Coronary artery (tissue), 2 donors: ENCODE measurements at regions not wholly inside any gene's neighbourhood (a gene's known extent, or its start where the extent isn't known, plus 50 kb on each side); places are given as distances from the start of the nearest gene placed in this dataset.

Experiments
- DNase-seq: peaks from one replicate; pipeline ENCODE4 v3.0.0-alpha.2; 2017; ENCODE audit warnings: low spot score
- H3K27ac ChIP-seq, 2 donors: fragments of 200-600 bp; sonication (generic); one replicate each; pipeline ENCODE4 v1.5.1; 2016 to 2019
- H3K4me3 ChIP-seq: fragments of 200-600 bp; sonication (generic); 2 replicates; pipeline ENCODE4 v1.5.1; 2016; ENCODE audit warnings: mild to moderate bottlenecking, moderate library complexity
- CTCF ChIP-seq: fragments of 200-600 bp; sonication (generic); IDR thresholded peaks from one replicate; pipeline ENCODE4 v1.5.1; 2019; ENCODE audit warnings: antibody characterized with exemption

DNA sequence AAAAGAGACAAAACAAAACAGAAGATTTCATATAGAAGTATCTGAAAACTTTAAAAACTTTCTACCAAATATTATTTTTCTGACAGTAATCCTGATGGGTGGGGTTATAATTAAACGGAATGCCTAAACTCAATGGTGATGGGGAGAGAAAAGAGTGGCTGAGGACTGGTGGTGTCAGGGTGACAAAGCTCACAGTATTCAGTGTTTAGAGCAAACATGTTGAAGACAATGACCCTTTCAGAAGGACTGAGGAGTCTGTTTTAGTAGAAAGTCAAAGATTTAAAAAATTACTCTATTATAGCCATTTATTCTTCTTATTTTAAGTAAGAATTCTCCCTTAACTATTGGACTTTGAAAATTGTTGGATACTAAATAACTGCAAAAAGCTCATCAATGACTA is 1144.0 kb downstream of the TAF11L14 start:
- Histone ChIP-seq H3K27ac (no peak overlapping the region), H3K4me3 (no peak overlapping the region)
- no peak for DNase-seq
- TF ChIP-seq CTCF, result no peak

DNA sequence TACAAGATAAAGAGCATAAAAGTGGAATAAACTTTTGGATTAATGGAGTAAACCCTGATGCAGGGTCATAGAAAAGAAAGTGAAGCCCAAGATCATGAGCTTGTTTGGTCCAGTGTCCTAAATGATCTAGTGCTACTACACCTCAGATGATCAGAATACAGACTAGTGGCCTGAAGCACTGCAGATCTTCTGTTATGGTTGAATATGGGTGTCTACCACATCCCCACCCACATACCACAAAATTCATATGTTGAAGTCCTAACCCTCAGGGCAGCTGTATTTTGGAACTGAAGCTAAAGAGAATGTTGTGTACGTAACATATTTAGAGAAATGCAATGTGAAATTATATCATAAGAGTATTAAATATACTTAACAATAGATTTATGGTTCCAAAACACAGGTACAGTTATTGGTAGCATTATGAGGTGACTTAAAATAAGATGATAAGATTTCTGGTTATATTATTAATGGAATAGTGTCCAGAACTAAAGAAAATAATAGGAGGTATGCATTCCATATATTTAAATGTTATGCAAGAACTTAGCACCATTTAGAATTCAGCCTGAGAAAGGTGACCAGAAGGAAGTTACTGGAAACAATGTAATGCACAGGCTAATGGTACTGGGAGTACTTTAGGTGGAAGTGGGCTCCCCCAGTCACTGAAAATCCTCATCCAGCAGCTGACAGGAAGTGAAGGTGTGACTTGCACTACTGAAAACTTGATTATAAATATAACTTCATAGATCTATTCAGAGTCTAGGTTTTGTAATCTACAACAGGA is 1155.1 kb downstream of the TAF11L14 start:
- Histone ChIP-seq H3K4me3 (no peak overlapping the region), H3K27ac (no peak overlapping the region)
- TF ChIP-seq CTCF, result no peak
- no peak for DNase-seq

DNA sequence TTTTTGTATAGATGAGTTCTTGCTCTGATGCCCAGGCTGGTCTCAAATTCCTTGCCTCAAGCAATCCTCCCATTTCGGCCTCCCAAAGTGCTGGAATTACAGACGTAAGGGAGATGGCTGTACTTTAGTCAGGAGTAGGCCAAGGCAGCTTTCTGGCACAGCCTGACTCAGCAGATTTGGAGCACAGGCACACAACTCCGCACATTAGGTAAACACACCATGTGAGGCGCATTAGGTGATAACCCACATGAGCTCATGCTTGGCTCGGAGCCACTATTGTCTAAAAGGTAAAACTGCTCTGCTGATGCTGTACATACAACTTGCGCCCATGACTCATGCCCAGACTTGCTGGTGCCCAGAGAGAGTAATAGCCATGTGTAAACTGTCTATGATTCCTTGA is 1157.9 kb downstream of the TAF11L14 start:
- TF ChIP-seq CTCF, result no peak
- Histone ChIP-seq H3K4me3 (no peak overlapping the region), H3K27ac (no peak overlapping the region)
- no peak for DNase-seq

- Histone ChIP-seq H3K4me3 (no peak overlapping the region), H3K27ac (no peak overlapping the region)
- TF ChIP-seq CTCF, result no peak
- no peak for DNase-seq
Observed at GRCh38 chr5:18797222-18797621, 1163.0 kb downstream of the TAF11L14 start.

- Histone ChIP-seq H3K4me3 (no peak overlapping the region), H3K27ac (no peak overlapping the region)
- DNase-seq, result no peak
- TF ChIP-seq CTCF, result no peak
Observed at GRCh38 chr5:18798058-18798457, 1163.8 kb downstream of the TAF11L14 start.

DNA sequence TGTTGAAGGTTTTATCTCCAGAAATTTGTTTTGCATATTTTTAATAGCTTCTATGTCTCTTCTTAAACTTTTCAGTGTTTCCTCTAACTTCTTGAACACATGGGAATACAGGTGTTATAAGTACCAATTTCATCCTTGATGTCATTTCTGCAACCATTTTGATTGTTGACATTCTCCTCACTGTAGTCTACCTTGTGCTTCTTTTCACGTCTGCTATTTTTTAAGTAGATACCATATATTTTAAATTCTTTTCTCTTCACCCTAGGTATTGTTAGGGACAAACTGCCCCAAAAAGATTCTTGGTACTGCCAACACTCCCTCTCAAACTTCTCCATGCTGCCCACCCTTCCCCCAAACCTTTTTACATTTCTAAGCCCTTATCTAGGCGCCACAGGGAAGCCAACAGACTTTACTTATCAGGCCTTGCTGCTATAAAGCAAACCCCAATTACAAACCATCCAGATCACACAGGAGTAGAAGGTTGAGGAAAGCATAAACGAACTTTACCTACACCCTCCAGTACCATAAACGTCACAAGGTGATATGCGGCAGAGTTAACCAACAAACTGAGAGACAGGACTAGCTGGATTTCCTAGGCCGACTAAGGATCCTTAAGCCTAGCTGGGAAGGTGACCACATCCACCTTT is 1165.3 kb downstream of the TAF11L14 start:
- no peak overlapping the region for H3K27ac ChIP-seq
- TF ChIP-seq CTCF, result no peak
- DNase-seq, result no peak
- no peak overlapping the region for H3K4me3 ChIP-seq
